ENCODE measurements at regions not wholly inside any gene's neighbourhood (a gene's known extent, or its start where the extent isn't known, plus 50 kb on each side); places are given as distances from the start of the nearest gene placed in this dataset.

DNA sequence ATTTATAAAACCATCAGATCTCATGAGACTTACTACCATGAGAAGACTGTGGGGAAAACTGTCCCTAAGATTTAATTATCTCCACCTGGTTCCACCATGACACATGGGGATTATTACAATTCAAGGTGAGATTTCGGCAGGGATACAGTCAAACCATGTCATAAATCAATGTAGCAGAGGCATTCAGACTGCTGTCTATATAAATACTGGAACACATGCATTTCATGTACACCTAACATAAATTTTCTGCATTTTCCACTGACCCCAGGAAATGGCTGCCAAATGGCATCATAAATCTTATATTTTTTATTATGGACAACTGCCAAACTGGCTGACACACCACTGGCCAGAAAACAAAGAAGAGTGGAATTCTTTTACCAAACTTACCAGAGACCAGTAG is 755.1 kb upstream of the EPHA6 start:
- Histone ChIP-seq H3K9ac (ENCODE audit: low read length) (no peak overlapping the region), H3K9me3 (ENCODE audit: low read length) (no peaks in the 10 kb centered on the region), H2AFZ (ENCODE audit: low read depth, low read length) (no peak overlapping the region), H3F3A (ENCODE audit: insufficient read depth, low read length, poor library complexity, severe bottlenecking) (no peaks in the 10 kb centered on the region), H4K20me1 (ENCODE audit: insufficient read depth) (no peaks in the 10 kb centered on the region), H3K4me3 (ENCODE audit: low read length) (no peak overlapping the region), H3K36me3 (ENCODE audit: insufficient read depth, low read length) (no peaks in the 10 kb centered on the region), H3K9me2 (ENCODE audit: insufficient read depth, low read length) (no peaks in the 10 kb centered on the region), H3K27ac (ENCODE audit: low read length) (no peak overlapping the region), H3K4me2 (ENCODE audit: low read length) (no peak overlapping the region), H3K79me2 (replicated peaks; ENCODE audit: insufficient read depth, low read length) (no peaks in the 10 kb centered on the region), H3K27me3 (ENCODE audit: insufficient read depth, low read depth, low read length) (no peaks in the 10 kb centered on the region)
- TF ChIP-seq REST (IDR thresholded peaks at IDR 0.05; ENCODE audit: borderline replicate concordance): no peak

DNA sequence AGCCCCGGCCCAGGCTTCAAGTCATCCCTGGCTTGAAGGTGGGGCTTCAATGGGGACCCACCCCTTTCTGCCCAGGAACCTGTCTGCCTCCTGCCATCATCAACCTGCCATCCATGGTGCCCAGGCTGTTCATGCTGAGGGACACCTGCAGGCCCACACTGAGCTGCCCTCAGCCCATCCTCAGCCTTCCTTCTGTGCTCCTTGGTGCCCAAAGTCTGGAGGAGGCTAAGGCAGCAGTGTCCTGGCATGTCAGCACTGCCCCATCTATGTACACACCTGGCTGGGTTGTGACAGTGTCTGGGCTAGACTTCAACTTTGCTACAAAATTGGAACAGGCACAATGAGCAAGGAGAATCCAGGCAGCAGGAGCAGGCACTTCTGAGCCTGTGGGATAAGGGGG is 745.3 kb upstream of the EPHA6 start:
- H3K4me3 ChIP-seq (ENCODE audit: low read length): no peak overlapping the region
- TF ChIP-seq SMC3 (conservative IDR thresholded peaks at IDR 0.05; ENCODE audit: poor library complexity) (no peak), REST (IDR thresholded peaks at IDR 0.05; ENCODE audit: borderline replicate concordance) (no peak), RAD21 (conservative IDR thresholded peaks at IDR 0.05) (no peak), EZH2 (IDR thresholded peaks at IDR 0.05; ENCODE audit: borderline replicate concordance, insufficient read depth, low read length, poor library complexity, severe bottlenecking) (no peak), CTCF (IDR thresholded peaks at IDR 0.05; ENCODE audit: poor library complexity, severe bottlenecking) (no peak), TAF1 (IDR thresholded peaks at IDR 0.05; ENCODE audit: low read depth) (no peak), MXI1 (conservative IDR thresholded peaks at IDR 0.05; ENCODE audit: poor library complexity, severe bottlenecking) (no peak), EP300 (conservative IDR thresholded peaks at IDR 0.05; ENCODE audit: poor library complexity, severe bottlenecking) (no peak), POLR2AphosphoS5 (IDR thresholded peaks at IDR 0.05) (no peak)
- no peaks in the 10 kb centered on the region for H3K27me3 ChIP-seq (ENCODE audit: insufficient read depth, low read depth, low read length)
- no peak overlapping the region for H3K9ac ChIP-seq (ENCODE audit: low read length)
- no peaks in the 10 kb centered on the region for H3K9me2 ChIP-seq (ENCODE audit: insufficient read depth, low read length)
- no peak overlapping the region for H2AFZ ChIP-seq (ENCODE audit: low read depth, low read length)
- H4K20me1 ChIP-seq (ENCODE audit: insufficient read depth): no peaks in the 10 kb centered on the region
- no peak overlapping the region for H3K4me2 ChIP-seq (ENCODE audit: low read length)
- no peaks in the 10 kb centered on the region for H3K9me3 ChIP-seq (ENCODE audit: low read length)
- no peaks in the 10 kb centered on the region for H3K36me3 ChIP-seq (ENCODE audit: insufficient read depth, low read length)
- no peak overlapping the region for H3K27ac ChIP-seq (ENCODE audit: low read length)
- no peaks in the 10 kb centered on the region for H3F3A ChIP-seq (ENCODE audit: insufficient read depth, low read length, poor library complexity, severe bottlenecking)
- no peaks in the 10 kb centered on the region for H3K79me2 ChIP-seq (replicated peaks; ENCODE audit: insufficient read depth, low read length)
